ENCODE measurements at regions not wholly inside any gene's neighbourhood (a gene's known extent, or its start where the extent isn't known, plus 50 kb on each side); places are given as distances from the start of the nearest gene placed in this dataset.

DNA sequence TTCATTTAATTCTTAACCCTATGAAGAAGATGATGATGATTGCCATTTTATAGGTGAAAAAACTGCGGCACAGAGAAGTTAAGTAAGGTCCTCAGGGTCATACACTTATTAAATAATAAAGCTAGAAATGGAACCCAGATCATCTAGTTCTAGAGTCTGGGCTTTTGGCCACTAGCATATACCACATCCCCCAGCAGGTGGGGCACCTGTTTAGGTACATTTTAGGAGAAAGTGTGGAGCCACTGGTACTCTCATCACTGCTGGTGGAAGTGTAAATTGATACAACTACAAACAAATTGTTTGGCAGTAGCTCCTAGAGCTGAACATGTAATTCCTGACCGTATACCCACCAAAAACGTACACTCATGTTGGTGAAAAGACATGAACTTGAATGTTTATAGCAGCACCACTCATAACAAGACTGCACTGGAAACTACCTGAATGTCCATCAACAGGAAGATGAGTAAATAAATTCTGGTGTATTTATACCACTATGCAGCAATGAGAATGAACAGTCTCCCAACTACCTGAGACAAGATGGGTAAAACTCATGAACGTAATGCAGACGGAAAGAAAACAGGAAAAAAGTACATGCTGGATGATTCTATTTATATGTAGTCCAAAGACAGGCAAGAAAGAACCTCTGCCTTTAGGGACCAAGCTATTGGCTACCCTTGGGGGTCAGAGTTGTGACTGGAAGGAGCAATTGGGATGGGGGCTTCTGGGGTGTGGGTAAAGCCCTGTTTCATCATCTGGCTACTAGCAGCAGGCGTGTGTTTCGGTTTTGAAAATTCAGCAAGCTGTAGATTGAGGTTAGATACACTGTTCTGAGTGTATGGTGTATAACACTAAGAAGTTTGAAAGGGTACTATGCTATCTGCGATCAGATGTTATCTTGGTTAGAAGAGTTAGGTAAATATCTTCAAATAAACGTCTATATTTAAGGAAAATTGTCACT lies 72.3 kb upstream of the ADGRG2 start (continued):
- TF ChIP-seq, protein P1, sequence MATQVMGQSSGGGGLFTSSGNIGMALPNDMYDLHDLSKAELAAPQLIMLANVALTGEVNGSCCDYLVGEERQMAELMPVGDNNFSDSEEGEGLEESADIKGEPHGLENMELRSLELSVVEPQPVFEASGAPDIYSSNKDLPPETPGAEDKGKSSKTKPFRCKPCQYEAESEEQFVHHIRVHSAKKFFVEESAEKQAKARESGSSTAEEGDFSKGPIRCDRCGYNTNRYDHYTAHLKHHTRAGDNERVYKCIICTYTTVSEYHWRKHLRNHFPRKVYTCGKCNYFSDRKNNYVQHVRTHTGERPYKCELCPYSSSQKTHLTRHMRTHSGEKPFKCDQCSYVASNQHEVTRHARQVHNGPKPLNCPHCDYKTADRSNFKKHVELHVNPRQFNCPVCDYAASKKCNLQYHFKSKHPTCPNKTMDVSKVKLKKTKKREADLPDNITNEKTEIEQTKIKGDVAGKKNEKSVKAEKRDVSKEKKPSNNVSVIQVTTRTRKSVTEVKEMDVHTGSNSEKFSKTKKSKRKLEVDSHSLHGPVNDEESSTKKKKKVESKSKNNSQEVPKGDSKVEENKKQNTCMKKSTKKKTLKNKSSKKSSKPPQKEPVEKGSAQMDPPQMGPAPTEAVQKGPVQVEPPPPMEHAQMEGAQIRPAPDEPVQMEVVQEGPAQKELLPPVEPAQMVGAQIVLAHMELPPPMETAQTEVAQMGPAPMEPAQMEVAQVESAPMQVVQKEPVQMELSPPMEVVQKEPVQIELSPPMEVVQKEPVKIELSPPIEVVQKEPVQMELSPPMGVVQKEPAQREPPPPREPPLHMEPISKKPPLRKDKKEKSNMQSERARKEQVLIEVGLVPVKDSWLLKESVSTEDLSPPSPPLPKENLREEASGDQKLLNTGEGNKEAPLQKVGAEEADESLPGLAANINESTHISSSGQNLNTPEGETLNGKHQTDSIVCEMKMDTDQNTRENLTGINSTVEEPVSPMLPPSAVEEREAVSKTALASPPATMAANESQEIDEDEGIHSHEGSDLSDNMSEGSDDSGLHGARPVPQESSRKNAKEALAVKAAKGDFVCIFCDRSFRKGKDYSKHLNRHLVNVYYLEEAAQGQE (IDR thresholded peaks at IDR 0.05; ENCODE audit: low read depth, low read length), result no peak
- TF ChIP-seq IRF4 (IDR thresholded peaks at IDR 0.05; ENCODE audit: low read depth, low read length) (peak; percentile 82; the same call in 1 of the 2 replicates), ZNF217 (IDR thresholded peaks at IDR 0.05) (no peak), POU2F2 (IDR thresholded peaks at IDR 0.05; ENCODE audit: borderline replicate concordance, low read depth, low read length) (no peak), MYB (IDR thresholded peaks at IDR 0.05; ENCODE audit: borderline replicate concordance, low read depth, low read length) (no peak), RAD21 (IDR thresholded peaks at IDR 0.05; ENCODE audit: insufficient read depth, low read depth, low read length) (peak; percentile 43; the same call in 1 of the 2 replicates), CTCF (IDR thresholded peaks at IDR 0.05 in 2 of 3, conservative IDR thresholded peaks at IDR 0.05 in 1 of 3; ENCODE audit: control insufficient read depth in 2 of 3, extremely low read depth in 1 of 3, insufficient read depth in 1 of 3, low read depth in 3 of 3, low read length in 3 of 3) (peak; percentile 8 to 19 (median 14); a peak in 2 of 6 replicates), GABPA (IDR thresholded peaks at IDR 0.05; ENCODE audit: low read depth) (0 out of 2 replicates have a peak, but pooled peaks have one; percentile 25), KAT2A (conservative IDR thresholded peaks at IDR 0.05; ENCODE audit: control insufficient read depth, low read depth, low read length) (no peak), RUNX3 (IDR thresholded peaks at IDR 0.05; ENCODE audit: low read length) (peak; percentile 36), ELK1 (IDR thresholded peaks at IDR 0.05; ENCODE audit: low read depth, low read length) (no peak), IKZF2 (IDR thresholded peaks at IDR 0.05) (peak in 1 of 2 experiments; percentile 30; a peak in 1 of 4 replicates), POLR2AphosphoS5 (IDR thresholded peaks at IDR 0.05; ENCODE audit: low read length) (no peak), WRNIP1 (IDR thresholded peaks at IDR 0.05; ENCODE audit: borderline replicate concordance, low read depth, low read length) (no peak), SP1 (IDR thresholded peaks at IDR 0.05; ENCODE audit: low read depth, low read length) (peak; percentile 8), JUNB (IDR thresholded peaks at IDR 0.05) (peak; percentile 83), PAX5 (IDR thresholded peaks at IDR 0.05; ENCODE audit: borderline replicate concordance, low read depth, low read length) (peak; percentile 20; the same call in 1 of the 2 replicates), SMC3 (IDR thresholded peaks at IDR 0.05; ENCODE audit: borderline replicate concordance, low read length) (peak; percentile 37; the same call in 1 of the 2 replicates), CREM (IDR thresholded peaks at IDR 0.05; ENCODE audit: low read depth) (peak; percentile 42; the same call in 1 of the 2 replicates), MYC (IDR thresholded peaks at IDR 0.05; ENCODE audit: insufficient read depth, insufficient read length, insufficient replicate concordance, low read length, severe bottlenecking) (no peak), EP300 (IDR thresholded peaks at IDR 0.05; ENCODE audit: borderline replicate concordance in 1 of 2, control insufficient read depth in 1 of 2, low read depth in 2 of 2, low read length in 2 of 2) (peak; percentile 45 to 49; a peak in 2 of 4 replicates), FOXM1 (IDR thresholded peaks at IDR 0.05; ENCODE audit: low read depth, low read length) (peak; percentile 75; the same call in 1 of the 2 replicates), BCL11A (IDR thresholded peaks at IDR 0.05; ENCODE audit: low read depth, low read length) (peak; percentile 28; the same call in 1 of the 2 replicates), ZBED1 (IDR thresholded peaks at IDR 0.05; ENCODE audit: borderline replicate concordance) (peak; percentile 54; the same call in 1 of the 2 replicates)
